ENCODE measurements at regions not wholly inside any gene's neighbourhood (a gene's known extent, or its start where the extent isn't known, plus 50 kb on each side); places are given as distances from the start of the nearest gene placed in this dataset.

GRCh38 chr1:191405417-191405816, 752.8 kb upstream of the RGS18 start:
- no peak for ATAC-seq
- no peak for TF ChIP-seq CSRNP3 (CRISPR knock-in tag; IDR thresholded peaks at IDR 0.05)
- no peak for TF ChIP-seq BACH2 (CRISPR knock-in tag; IDR thresholded peaks at IDR 0.05; ENCODE audit: borderline replicate concordance)
- TF ChIP-seq CSDC2 (CRISPR knock-in tag; IDR thresholded peaks at IDR 0.05) = no peak
- no peak for TF ChIP-seq ZNF8 (CRISPR knock-in tag; IDR thresholded peaks at IDR 0.05)
- no peak for TF ChIP-seq ARNTL (CRISPR knock-in tag; IDR thresholded peaks at IDR 0.05; ENCODE audit: borderline replicate concordance, low read depth)
- no peak for TF ChIP-seq GLIS3 (CRISPR knock-in tag; IDR thresholded peaks at IDR 0.05)
- no peak for TF ChIP-seq ISL1 (CRISPR knock-in tag; IDR thresholded peaks at IDR 0.05)
- no peak for TF ChIP-seq RARB (CRISPR knock-in tag; IDR thresholded peaks at IDR 0.05)

GRCh38 chr1:191414981-191415640, 743.2 kb upstream of the RGS18 start:
- ATAC-seq = no peak
- TF ChIP-seq ARNTL (CRISPR knock-in tag; IDR thresholded peaks at IDR 0.05; ENCODE audit: borderline replicate concordance, low read depth) (no peak), OSR1 (CRISPR knock-in tag; IDR thresholded peaks at IDR 0.05) (no peak), ISL1 (CRISPR knock-in tag; IDR thresholded peaks at IDR 0.05) (no peak), TCF4 (CRISPR knock-in tag; IDR thresholded peaks at IDR 0.05; ENCODE audit: borderline replicate concordance) (no peak), ZNF8 (CRISPR knock-in tag; IDR thresholded peaks at IDR 0.05) (no peak), PATZ1 (CRISPR knock-in tag; IDR thresholded peaks at IDR 0.05; ENCODE audit: borderline replicate concordance) (no peak), ZFP30 (CRISPR knock-in tag; IDR thresholded peaks at IDR 0.05) (no peak), CSRNP3 (CRISPR knock-in tag; IDR thresholded peaks at IDR 0.05) (no peak), ESRRG (CRISPR knock-in tag; IDR thresholded peaks at IDR 0.05) (no peak), ZNF565 (CRISPR knock-in tag; conservative IDR thresholded peaks at IDR 0.05; ENCODE audit: low read depth) (no peak), ZC3H10 (CRISPR knock-in tag; IDR thresholded peaks at IDR 0.05) (no peak), ZNF70 (CRISPR knock-in tag; IDR thresholded peaks at IDR 0.05) (no peak), PPARA (CRISPR knock-in tag; IDR thresholded peaks at IDR 0.05; ENCODE audit: borderline replicate concordance) (no peak), SNAI2 (CRISPR knock-in tag; IDR thresholded peaks at IDR 0.05) (no peak), GLIS3 (CRISPR knock-in tag; IDR thresholded peaks at IDR 0.05) (no peak), TSHZ2 (CRISPR knock-in tag; IDR thresholded peaks at IDR 0.05) (no peak), ZFP3 (CRISPR knock-in tag; IDR thresholded peaks at IDR 0.05) (no peak), POU6F1 (CRISPR knock-in tag; IDR thresholded peaks at IDR 0.05; ENCODE audit: borderline replicate concordance, low read depth) (no peak), TOX (CRISPR knock-in tag; IDR thresholded peaks at IDR 0.05; ENCODE audit: borderline replicate concordance) (no peak), CREB5 (CRISPR knock-in tag; IDR thresholded peaks at IDR 0.05; ENCODE audit: low read depth) (no peak)

Measured in SK-N-SH treated with all-trans-retinoic acid at 6 μM for 48 hours (cell line).